Fibroblast of skin of left biceps (primary cell): ENCODE measurements at regions not wholly inside any gene's neighbourhood (a gene's known extent, or its start where the extent isn't known, plus 50 kb on each side); places are given as distances from the start of the nearest gene placed in this dataset.

ENCODE experiments used
- DNase-seq, 2 experiments: peaks; one replicate each; pipeline ENCODE4 v3.0.0-alpha.2; 2013; ENCODE audit warnings: low read depth in 2 of 2

- DNase-seq: no peak
Measured at GRCh38 chr6:15994814-15995459, 133.9 kb upstream of the MYLIP start.

DNA sequence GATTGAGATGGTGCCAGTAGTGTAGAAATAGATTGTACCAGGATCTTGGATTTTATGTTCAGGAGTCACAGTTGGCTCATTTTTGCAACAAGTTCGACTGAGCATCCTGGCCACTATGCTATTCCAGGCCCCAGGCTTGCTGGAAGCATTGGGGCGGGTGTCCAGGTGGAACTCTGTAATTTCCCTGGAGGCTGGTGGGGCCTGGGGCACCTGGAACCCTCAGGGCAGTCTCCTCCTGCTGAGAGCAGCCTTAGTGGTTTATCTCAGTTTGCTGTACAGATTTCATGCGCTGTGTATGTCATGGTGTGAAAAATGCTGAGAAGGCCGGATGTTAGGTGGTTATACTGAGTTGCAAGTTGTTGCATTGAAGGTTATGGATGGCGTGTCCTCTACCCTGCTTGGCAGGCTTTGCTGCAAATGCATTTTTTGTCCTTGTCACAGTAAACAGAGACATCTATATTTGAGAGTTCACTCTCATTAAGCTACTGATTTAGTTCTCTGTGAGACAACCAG lies 135.1 kb upstream of the MYLIP start:
- no peak for DNase-seq

GRCh38 chr6:15990179-15990578 lies 138.7 kb upstream of the MYLIP start:
- no peak for DNase-seq

DNA sequence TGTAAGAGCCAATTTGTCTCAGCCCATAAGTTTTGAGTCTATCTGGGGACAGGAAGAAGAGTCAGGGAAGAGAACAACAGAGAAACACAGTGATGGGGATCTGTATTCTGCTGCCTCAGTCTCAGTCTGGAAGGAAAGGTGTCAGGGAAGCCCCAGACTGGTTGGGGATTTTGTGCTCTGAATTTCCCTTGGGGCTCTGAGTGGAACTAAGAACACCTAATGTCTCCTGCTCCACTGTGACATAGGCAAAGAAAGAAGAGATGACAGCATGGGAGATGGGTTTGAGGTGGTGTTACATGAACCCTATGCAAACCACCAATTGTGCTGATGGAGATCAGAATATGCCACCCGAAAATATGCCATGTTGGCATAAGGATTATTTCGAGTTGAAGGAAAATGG lies 139.5 kb upstream of the MYLIP start:
- DNase-seq: no peak

DNA sequence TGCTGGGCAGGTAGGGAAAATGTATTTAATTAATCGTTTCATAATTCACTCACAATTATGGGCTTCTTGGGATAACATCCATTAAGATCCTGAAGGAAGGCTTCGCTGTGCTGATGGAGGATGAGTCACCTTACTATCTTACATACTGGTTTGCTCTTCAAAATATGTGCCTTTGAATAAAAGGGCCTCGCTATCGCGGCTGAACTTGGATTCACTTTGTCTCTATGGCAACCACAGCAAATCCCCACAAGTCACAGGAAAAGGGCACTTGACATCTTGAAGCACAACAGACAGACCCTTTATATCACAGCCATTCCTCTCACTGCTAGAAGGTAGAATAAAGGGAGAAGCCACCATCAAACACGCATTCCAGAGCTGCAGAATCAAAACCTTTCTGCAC lies 141.3 kb upstream of the MYLIP start:
- no peak for DNase-seq

DNA sequence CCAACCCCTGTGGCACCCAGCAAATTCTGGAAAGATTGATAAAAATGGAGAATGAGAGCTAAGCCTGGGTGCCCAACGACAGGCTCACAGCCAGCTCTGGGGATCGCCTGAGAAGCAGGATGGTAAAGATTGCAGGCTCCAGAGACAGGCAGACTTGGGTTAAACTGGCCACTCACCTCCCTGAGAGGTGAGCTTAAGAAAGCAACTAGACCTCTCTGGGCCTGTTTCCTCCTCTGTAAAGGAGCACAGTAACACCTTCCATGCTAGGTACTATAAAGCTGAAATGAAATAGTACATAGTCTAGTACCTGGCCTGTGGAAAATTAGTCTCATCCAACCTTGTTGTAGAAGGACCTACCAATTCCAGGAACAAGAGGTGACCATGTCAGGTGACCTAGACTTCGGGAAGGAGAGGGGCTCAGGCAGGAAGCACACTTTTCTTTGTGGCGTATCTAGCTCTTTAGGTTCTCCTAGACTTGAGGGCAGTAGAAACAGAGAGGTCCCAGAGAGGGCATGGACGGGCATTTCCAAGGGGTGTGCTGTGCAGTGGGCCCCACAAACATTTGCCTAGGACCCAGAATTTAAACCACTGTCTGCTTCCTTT lies 142.8 kb upstream of the MYLIP start:
- DNase-seq: no peak

DNA sequence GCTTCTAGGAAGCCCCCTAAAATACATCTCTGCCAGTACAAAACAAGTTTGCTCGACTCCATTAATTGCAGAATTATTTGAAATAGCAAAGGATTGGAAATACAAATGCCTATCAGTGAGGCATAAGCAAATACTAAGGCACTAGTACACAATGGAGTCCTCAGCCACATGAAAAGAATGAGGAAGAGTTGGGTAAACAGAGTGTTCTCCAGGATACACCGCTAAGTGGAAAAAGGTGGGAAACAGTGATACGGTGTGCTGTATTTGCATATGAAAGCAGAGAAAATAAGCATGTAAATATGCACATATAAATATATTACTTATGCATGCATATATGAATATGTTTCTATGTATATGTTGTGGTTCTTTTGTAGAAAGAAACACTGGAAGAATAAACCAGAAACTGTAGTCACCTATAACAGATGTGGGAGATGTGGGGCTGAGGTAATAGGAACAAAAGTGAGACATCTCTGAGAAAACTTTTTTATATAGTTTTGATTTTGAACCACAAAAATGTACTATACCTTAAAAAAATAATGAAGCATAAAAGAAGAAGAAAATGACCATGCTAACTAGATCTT lies 143.4 kb upstream of the MYLIP start:
- DNase-seq: no peak

DNA sequence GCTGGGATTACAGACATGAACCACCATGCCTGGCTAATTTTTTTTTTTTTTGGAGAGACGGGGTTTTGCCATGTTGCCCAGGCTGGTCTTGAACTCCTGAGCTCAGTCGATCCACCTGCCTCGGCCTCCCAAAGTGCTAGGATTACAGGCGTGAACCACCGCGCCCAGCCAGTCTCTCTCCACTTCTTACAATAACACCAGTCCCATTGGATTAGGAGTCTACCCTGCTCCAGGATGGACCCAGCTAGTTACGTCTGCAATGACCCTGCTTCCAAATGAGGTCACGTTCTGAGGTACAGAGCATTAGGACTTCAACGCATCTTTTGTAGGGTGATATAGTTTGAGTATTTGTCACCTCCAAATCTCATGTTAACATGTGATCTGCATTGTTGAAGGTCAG lies 146.9 kb upstream of the MYLIP start:
- DNase-seq: no peak

DNA sequence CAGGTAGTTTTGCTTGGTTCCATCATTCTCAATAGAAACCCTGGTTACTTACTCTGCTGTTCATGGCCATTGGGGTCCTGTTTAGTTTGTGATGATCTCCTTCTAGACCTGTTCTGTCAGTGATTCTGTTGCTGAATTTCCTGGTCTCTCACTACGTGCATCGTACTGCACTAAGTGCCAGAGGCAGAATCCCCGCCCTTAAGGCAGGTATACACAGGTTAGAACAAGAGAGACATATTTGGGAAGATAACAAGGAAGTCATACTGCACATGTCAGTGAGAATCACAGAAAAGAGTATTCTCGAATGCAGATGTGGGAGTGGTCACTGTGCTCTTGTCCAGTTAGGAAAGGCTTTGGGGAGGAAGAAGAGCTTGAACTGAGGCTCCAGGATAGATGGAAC lies 148.1 kb upstream of the MYLIP start:
- DNase-seq: no peak

DNA sequence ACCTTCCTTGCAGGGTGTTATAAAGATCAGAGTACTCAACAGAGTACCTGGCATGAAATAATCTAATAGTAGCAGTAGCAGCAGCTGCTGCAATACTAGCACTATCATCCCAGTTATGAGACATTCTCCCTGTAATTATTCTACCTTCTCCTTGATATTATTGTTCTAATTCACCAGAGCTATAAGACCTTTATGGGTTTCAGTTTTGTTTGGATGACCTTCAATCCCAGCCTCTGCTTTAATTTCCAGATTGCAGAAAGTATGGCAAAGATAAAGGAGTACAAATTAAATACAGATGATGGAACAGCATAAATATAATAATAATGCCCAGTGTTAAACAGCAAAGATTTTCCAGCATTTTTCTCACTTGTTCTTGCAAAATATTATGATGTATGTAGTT lies 150.5 kb upstream of the MYLIP start:
- DNase-seq: no peak

DNA sequence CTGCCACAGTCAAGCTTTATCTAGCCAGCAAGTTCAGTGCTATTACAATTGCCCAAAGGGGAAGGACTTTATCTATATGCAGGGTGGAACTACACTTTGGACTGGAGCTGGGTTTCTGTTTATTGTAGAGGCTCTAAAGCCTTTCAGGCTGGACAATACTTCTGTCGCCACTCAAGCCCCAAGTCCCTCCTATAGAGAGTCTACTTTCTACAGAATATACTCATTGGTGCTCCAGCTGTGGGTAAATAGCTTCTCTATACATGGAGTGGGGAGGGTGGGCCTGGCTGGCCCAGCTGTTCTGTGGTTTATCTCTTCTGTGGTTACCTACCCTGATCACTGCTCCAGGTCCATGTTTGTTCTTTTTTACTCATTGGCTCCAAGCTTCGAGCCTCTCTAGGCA lies 151.8 kb upstream of the MYLIP start:
- DNase-seq: no peak

- no peak for DNase-seq
Measured at GRCh38 chr6:15974817-15975216, 154.1 kb upstream of the MYLIP start.

DNA sequence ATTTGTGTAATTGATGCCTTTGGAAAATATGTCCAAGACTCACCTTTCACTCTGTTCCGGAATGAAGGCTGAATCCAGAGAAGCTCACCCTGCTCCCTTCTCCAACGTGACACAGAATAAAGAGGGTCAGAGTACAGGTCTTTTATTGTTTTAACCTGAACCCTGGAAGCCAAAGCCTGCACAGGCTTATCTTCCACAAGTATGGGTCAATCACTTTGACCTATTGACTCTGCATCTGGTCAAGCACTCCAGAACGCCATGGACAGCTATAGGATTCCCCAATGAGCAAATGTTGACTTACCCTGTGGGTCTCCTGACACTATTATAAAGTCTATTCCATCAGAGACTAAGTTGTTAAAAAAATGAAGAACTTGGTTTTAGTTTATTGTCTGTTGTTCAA lies 158.4 kb upstream of the MYLIP start:
- DNase-seq: no peak

DNA sequence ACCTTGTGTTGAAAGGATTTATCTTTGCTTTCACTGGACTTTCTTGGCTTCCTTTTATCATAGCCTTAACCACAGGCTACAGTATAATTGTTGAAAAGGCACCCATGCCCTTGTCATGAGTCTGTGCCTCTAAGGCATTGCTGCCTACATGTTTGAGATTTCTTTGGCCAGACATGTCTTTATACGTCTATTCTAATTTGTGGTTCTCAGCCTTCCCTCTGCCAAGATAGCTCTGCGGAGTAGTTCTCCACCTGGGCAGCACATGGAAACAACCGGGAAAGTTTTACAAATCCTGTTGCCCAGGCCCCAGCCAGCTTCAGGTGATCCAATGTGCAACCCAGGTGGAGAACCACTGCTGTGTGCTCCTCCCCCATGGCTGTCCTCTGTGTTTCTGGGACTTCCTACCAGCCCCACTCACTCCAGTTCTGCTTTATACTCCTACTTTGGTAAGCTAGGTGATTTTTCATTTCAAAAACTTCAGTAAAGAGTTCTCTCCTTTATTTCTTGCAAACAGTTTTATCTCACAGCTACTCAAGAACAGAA lies 159.6 kb upstream of the MYLIP start:
- no peak for DNase-seq

- no peak for DNase-seq
Measured at GRCh38 chr6:15968519-15968918, 160.4 kb upstream of the MYLIP start.

DNA sequence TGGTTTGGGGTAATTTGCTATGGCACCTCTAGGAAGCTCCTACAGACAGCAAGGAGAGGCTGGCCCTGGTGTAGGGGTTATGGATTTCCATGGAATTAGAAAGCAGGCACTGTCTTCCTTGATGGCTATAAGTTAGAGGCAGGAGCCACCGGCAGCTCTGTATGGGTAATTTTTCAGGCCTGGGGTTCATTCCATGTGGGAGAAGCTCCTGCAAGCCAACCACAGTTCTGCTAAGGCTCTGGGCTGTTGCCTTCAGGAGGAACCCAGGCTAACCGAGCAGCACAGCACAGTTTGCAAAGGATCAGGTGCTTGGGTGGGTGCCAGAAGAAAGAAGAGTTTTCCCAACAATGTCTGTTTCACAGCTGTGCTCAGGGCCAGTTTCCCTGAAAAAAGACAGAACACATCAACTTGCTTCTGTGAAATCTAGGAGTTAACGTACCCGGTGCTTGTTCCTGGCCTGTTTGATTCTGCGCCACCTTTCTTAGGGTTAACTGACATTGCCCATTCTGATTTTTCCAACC lies 162.8 kb upstream of the MYLIP start:
- no peak for DNase-seq

GRCh38 chr6:15962449-15962764 lies 166.5 kb upstream of the MYLIP start:
- peak; percentile 90 to 91 for DNase-seq

- DNase-seq: no peak
Measured at GRCh38 chr6:15961635-15962448, 167.0 kb upstream of the MYLIP start.

DNA sequence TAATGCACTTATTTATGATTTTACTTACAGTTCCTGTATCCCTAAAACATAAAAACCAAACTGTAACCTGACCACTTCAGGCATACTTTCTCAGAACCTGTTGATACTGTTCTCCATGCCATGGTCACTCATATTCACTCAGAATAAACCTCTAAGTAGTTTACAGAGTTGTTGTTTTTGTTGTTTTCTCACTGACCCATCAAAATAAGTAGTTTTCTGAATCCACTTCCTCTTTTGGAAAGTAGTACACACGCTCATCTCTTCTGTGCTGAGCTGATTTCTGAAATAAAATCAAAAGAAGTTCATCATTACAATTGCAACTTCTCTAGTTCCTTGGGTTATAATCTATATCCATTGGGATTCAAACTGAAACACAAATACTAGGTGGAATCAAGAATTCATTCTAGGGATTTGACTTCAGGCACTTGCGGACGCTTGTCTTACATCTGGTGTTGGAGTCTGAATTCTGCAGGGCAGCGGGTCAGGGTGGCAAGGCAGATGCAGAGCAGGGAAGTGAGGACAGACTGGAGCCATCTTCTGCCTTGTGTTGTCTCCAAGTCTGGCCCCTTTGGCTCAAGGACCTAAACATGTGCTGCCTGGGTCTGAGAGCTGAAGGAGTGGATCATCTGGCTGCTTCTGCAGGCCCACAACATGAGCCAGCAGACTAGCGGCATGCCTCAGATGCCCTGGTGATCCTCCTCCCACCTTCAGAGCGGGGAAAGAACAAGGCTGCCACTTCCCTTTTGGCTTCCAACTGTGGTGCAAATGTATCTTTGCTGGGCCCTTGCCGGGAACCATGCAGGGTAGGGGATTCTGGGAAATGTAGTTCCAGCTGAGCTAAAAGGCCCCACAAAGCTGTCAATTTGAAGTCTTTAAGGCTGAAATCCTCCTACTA lies 167.9 kb upstream of the MYLIP start:
- no peak for DNase-seq

DNA sequence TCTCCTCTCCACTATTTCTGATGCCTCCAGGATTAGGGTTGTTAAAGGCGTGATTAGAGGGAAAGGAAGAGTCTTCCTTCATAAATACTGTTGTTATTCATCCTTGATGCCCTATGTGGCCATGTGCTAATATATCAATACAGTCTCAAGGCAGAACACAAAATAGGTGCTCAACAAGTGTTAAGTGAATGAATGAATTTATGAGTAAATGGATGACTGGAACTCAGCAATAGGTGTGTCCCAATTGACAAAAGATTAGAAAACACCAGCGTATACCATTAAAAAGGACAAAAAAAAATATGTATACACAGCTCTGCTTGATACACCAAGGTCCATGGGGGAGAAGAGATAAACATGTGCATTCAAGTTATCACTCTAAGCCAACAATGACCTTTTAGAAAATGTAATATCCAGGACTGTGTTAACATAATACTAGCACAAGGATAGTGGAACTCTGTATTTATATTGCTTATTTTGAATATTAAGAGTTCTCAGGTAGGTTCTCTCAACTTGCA lies 171.2 kb upstream of the MYLIP start:
- no peak for DNase-seq
